A549 (cell line): ENCODE measurements at regions not wholly inside any gene's neighbourhood (a gene's known extent, or its start where the extent isn't known, plus 50 kb on each side); places are given as distances from the start of the nearest gene placed in this dataset.
A peak's percentile ranks its signal among the peaks of the same experiment; 100 is the strongest.
"Not testable (repeated sequence)": the region's sequence is repeated elsewhere in the genome, so short reads cannot be mapped to it uniquely, and the experiment has no call there.

Source experiments
- ATAC-seq, 2 experiments: fragments of 200-7000 bp in 1 of 2; fragments of >200 bp in 1 of 2; cut with Nextera tagmentation in 1 of 2; cut with Tn5 transposase in 1 of 2; 3 replicates each; pipeline versions ENCODE4 v1.8.0 to v1.9.1; 2018 to 2020; ENCODE audit warnings: mild to moderate bottlenecking in 1 of 2, moderate library complexity in 1 of 2
- CTCF ChIA-PET: fragments of 300-600 bp; sonication (Branson Sonifier 250); formaldehyde crosslinking; extraction: SDS; loops from one replicate; lab custom pipeline; 2021; ENCODE audit warnings: antibody characterized with exemption, inconsistent platforms; lab: Yijun Ruan, JAX
- POLR2A ChIA-PET: fragments of 350-600 bp; formaldehyde crosslinking; extraction: SDS; loops from one replicate; lab custom pipeline; 2021; ENCODE audit warnings: antibody characterized with exemption, inconsistent platforms; lab: Yijun Ruan, JAX
- DNase-seq, 2 experiments: peaks; one replicate each; pipeline versions ENCODE4 v3.0.0 to v3.0.0-alpha.2; 2011 to 2016; ENCODE audit warnings: low read depth in 1 of 2, low spot score in 1 of 2
- FAIRE-seq: peaks from 2 replicates; lab custom pipeline; 2011; peaks lifted over from hg19 to GRCh38; lab: Jason Lieb, UNC
- H3K27ac ChIP-seq, 2 experiments: fragments of >200 bp; sonication (Bioruptor Twin); formaldehyde crosslinking; 3 replicates each; pipeline ENCODE4 v1.5.1; 2016 to 2017
- H3K4me1 ChIP-seq: fragments of >200 bp; sonication (Bioruptor Twin); formaldehyde crosslinking; 3 replicates; pipeline ENCODE4 v1.6.1; 2016
- H3K4me2 ChIP-seq: fragments of >200 bp; sonication (Bioruptor Twin); formaldehyde crosslinking; 3 replicates; pipeline ENCODE4 v1.6.1; 2016
- H3K4me3 ChIP-seq: fragments of >200 bp; sonication (Bioruptor Twin); formaldehyde crosslinking; 3 replicates; pipeline ENCODE4 v1.5.1; 2016
- H3K9me3 ChIP-seq: fragments of >200 bp; sonication (Bioruptor Twin); formaldehyde crosslinking; 3 replicates; pipeline ENCODE4 v1.6.1; 2016
- BHLHE40 ChIP-seq: IDR thresholded peaks from 2 replicates; pipeline ENCODE4 v1.6.1; 2012; ENCODE audit warnings: low read depth, low read length, inconsistent platforms
- CBX8 ChIP-seq: fragments of 200-600 bp; sonication (generic); IDR thresholded peaks from 2 replicates; pipeline ENCODE4 v1.6.1; 2016
- CHD2 ChIP-seq: fragments of 150-350 bp; IDR thresholded peaks from 2 replicates; pipeline ENCODE4 v1.6.1; 2014; ENCODE audit warnings: low read length; ENCODE audit not compliant: partially characterized antibody
- CHD4 ChIP-seq: fragments of 200-600 bp; sonication (generic); IDR thresholded peaks from 2 replicates; pipeline ENCODE4 v1.6.1; 2016; ENCODE audit warnings: antibody characterized with exemption, mild to moderate bottlenecking, borderline replicate concordance
- EHMT2 ChIP-seq: fragments of 200-600 bp; sonication (generic); IDR thresholded peaks from 2 replicates; pipeline ENCODE4 v1.6.1; 2016; ENCODE audit warnings: antibody characterized with exemption, low read depth, mild to moderate bottlenecking, moderate library complexity
- FOSB ChIP-seq: fragments of 250-450 bp; sonication (Bioruptor Pico); IDR thresholded peaks from 2 replicates; pipeline ENCODE4 v1.5.0; 2020; ENCODE audit warnings: mild to moderate bottlenecking, moderate library complexity
- FOSL2 ChIP-seq, 2 experiments: fragments of 450-650 bp in 1 of 2; fragments of >200 bp in 1 of 2; sonication (Bioruptor Twin) in 1 of 2; formaldehyde crosslinking; IDR thresholded peaks; 2 replicates each; pipeline versions ENCODE4 v1.5.0 to v1.6.1; 2016 to 2020; ENCODE audit warnings: mild to moderate bottlenecking in 1 of 2, moderate library complexity in 1 of 2
- HDAC2 ChIP-seq: fragments of 200-600 bp; sonication (generic); IDR thresholded peaks from 2 replicates; pipeline ENCODE4 v1.6.1; 2016
- HOXB13 ChIP-seq: fragments of 250-450 bp; sonication (Bioruptor Pico); IDR thresholded peaks from 2 replicates; pipeline ENCODE4 v1.5.0; 2020; ENCODE audit warnings: low read depth, mild to moderate bottlenecking, moderate library complexity
- KDM5A ChIP-seq: fragments of 200-600 bp; sonication (generic); IDR thresholded peaks from 2 replicates; pipeline ENCODE4 v1.6.1; 2016; ENCODE audit warnings: antibody characterized with exemption, mild to moderate bottlenecking
- MYC ChIP-seq: IDR thresholded peaks from 2 replicates; pipeline ENCODE4 v1.6.1; 2012; ENCODE audit warnings: mild to moderate bottlenecking, inconsistent platforms, low read length, improper control_type of control experiment, borderline replicate concordance
- RAD21 ChIP-seq, 2 experiments: fragments of >200 bp in 1 of 2; sonication (Bioruptor Twin) in 1 of 2; formaldehyde crosslinking in 1 of 2; IDR thresholded peaks in 1 of 2; conservative IDR thresholded peaks in 1 of 2; 2 replicates in 1 of 2; 3 replicates in 1 of 2; pipeline ENCODE4 v1.6.1; 2012 to 2018; ENCODE audit warnings: inconsistent platforms in 1 of 2
- RARB ChIP-seq: fragments of 250-450 bp; sonication (Bioruptor Pico); IDR thresholded peaks from 2 replicates; pipeline ENCODE4 v1.8.0; 2021; ENCODE audit warnings: mild to moderate bottlenecking, moderate library complexity
- RFX5 ChIP-seq: fragments of 450-650 bp; IDR thresholded peaks from 2 replicates; pipeline ENCODE4 v1.7.1; 2014; ENCODE audit warnings: antibody characterized with exemption, mild to moderate bottlenecking, moderate library complexity
- RNF2 ChIP-seq: fragments of 200-600 bp; sonication (generic); IDR thresholded peaks from 2 replicates; pipeline ENCODE4 v1.6.1; 2016; ENCODE audit warnings: low read depth, mild to moderate bottlenecking, antibody characterized with exemption, moderate library complexity, borderline replicate concordance
- TFCP2L1 ChIP-seq: fragments of 250-450 bp; sonication (Bioruptor Pico); IDR thresholded peaks from 2 replicates; pipeline ENCODE4 v1.5.0; 2021; ENCODE audit warnings: mild to moderate bottlenecking
- WGBS: methylation state at CpG from one replicate; pipeline ENCODE4 v1.1.6; 2017; ENCODE audit errors: missing lambda C conversion rate; 5-methylcytosine and 5-hydroxymethylcytosine counted together
- TF ChIP-seq, protein P1 (sequence below): fragments of 450-650 bp; IDR thresholded peaks from 2 replicates; pipeline ENCODE4 v1.6.1; 2014; ENCODE audit warnings: antibody characterized with exemption
- TF ChIP-seq, protein P2 (sequence below): fragments of >200 bp; sonication (Bioruptor Twin); formaldehyde crosslinking; IDR thresholded peaks from 3 replicates; pipeline ENCODE4 v1.5.1; 2016

DNA sequence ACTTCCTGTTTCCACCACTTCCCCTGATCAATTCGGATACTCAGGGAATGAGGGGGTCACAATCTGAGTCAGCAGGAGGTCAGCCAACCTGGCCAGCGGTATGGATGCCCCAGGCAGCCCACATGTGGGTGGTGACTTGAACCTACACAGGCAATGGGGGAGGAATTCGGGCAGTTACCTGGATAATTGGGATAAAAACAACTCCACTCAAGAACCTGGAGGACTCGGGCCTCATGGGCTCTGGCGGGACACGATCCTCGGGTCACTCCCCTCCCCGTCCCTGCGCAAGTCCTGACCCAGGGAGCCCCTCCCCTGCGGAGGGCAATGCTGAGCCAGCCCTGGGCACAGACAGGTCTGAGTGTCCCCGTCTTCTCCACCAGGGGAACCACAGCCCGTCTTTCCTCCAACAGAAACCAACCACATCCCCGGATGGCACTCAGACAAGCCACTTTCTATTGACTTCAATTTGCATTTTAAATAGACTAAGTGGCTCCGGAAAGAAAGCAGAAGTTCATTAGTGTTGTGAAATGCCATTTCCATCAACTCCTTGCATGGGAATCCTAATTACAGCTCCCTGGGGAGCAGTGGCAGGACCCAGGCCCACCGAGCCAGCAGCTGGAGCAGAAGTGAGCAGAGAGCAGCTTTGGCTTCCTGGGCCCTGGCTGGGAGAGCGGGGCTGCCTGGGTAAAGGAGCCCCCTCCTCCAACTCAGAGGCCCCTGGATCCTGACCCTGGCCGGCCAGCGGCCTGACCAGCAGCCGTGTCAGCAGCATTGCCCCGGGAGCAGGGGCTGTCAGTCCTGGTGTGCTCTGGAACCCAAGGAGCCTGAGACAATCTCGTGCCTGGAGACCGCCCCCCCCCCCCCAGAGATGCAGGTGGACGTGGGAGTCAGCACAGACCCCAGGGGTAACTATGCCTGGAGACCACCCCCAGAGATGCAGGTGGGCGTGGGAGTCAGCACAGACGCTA is 374.1 kb downstream of the ADGRD1 start:
- Histone ChIP-seq H3K9me3 (no peaks in the 10 kb centered on the region; the same call in 1 of the 3 replicates), H3K4me2 (no peak overlapping the region), H3K4me3 (no peak overlapping the region), H3K27ac (no peak overlapping the region), H3K4me1 (no peaks in the 10 kb centered on the region)
- 55% methylated on average over 24 of the region's 25 CpGs for WGBS
- TF ChIP-seq CHD4 = no peak
- 0 out of 5 replicates have a peak, but pooled peaks of 1 of the 2 experiments have one; percentile 19 for TF ChIP-seq RAD21 (conservative IDR thresholded peaks at IDR 0.05 in 1 of 2, IDR thresholded peaks at IDR 0.05 in 1 of 2)
- ATAC-seq = peak; percentile 55 to 86; a peak in 3 of 6 replicates
- FAIRE-seq = no peak
- ChIA-PET CTCF (no interaction called here), POLR2A (no interaction called here)
- DNase-seq = peak; percentile 18 to 40

DNA sequence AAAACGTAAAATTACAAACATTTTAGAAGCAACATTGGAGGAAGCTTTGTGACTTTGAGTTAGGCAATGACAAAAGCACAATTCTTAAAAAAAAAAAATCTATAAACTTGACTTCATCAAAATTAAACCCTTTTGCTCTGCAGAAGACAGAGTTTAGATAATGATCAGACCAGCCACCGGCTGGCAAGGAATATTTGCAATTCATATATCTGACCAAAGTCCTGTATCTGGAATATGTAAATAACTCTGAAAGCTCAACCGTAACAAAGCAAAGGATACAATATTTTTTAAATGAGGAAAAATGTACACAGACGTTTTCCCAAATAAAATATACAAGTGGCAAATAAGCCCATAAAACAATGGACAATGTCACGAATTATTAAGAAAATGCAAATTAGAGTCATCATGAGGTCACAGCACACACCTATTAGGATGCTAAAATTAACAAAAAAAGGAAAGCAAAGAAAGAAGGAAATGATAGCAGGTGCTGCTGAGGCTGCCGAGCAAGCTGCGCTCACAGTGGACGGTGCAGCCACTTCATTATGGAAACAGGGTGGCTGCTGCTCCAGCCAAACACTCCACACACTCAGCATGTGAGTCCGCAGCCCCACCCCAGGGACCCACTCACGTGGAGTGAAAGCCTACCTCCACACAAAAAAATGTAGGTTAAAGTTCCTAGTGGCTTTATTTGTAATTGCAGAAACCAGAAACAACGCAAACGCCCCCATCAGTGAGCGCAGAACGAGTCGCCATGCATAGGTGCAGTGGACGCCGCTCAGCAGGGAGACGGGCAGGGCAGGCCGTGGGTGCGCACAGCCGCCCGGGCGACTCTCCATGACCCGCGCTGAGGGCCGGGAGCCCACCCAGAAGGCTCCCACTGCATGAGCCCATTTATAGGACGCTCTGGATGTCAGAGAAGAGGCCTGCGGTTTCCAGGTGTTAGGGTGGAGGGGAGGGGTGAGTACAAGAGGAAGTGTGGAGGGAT is 375.4 kb downstream of the ADGRD1 start:
- 62% methylated on average over 28 of the region's 28 CpGs for WGBS
- CTCF ChIA-PET, ATAC-seq, H3K9me3 ChIP-seq, H3K4me2 ChIP-seq, H3K4me1 ChIP-seq, FAIRE-seq, H3K4me3 ChIP-seq, POLR2A ChIA-PET, H3K27ac ChIP-seq, DNase-seq: not testable (repeated sequence)

DNA sequence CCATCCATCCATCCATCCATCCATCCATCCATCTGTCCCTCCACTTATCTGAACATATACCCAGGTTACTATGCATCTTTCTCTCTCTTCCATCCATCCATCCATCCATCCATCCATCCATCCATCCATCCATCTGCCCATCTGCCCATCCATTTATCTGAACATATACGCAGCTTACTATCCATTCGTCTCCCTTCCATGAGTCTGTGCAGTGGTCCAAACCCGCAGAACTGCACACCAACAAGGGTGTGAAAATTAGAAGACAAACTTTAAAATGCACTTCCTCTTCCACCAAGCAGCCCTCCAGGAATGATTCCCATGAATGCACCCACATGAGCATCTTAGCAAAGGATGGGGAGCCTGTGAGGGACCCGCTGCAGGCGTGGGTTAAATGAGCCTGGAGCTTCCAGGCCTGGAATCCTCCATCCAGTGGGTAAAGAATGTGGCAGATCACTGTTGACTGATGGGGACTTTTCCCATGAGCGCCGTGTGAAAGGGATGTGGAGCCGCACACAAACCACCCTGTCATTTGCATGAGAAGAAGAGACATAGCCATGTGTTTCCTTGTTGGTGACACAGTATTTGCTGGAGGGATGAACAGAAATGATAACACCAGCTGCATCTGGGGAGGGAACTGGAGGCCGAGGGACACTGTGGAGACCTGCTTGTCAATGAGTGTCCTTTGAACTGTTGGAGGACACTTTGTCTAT is 376.6 kb downstream of the ADGRD1 start:
- FAIRE-seq (no peak), DNase-seq (no peak), ATAC-seq (no peak)
- H3K4me3 ChIP-seq = no peak overlapping the region
- H3K4me1 ChIP-seq = no peaks in the 10 kb centered on the region
- no peaks in the 10 kb centered on the region; the same call in 2 of the 3 replicates for H3K9me3 ChIP-seq
- no peak for TF ChIP-seq TFCP2L1
- TF ChIP-seq RFX5 = no peak
- no peak for TF ChIP-seq HDAC2
- TF ChIP-seq FOSB (CRISPR knock-in tag) = no peak
- ChIA-PET POLR2A (no interaction called here), CTCF (interaction anchor here (1.0 kb wide), 1 partner anchor 14 kb away, joined by 3 read pairs; no protein-coding TSS in a partner anchor)
- no peak overlapping the region for H3K27ac ChIP-seq
- H3K4me2 ChIP-seq = no peak overlapping the region
- WGBS = 60% methylated on average over 9 of the region's 9 CpGs

- no peak for FAIRE-seq
- TF ChIP-seq TFCP2L1 (no peak), KDM5A (no peak), RARB (CRISPR knock-in tag) (no peak), CHD2 (no peak), HOXB13 (CRISPR knock-in tag) (no peak), MYC (no peak), FOSL2 (IDR thresholded peaks at IDR 0.05) (no peak), FOSL2 (CRISPR knock-in tag; IDR thresholded peaks at IDR 0.05) (no peak), BHLHE40 (no peak), CBX8 (no peak), HDAC2 (no peak), EHMT2 (no peak), RNF2 (no peak)
- TF ChIP-seq, protein P1, sequence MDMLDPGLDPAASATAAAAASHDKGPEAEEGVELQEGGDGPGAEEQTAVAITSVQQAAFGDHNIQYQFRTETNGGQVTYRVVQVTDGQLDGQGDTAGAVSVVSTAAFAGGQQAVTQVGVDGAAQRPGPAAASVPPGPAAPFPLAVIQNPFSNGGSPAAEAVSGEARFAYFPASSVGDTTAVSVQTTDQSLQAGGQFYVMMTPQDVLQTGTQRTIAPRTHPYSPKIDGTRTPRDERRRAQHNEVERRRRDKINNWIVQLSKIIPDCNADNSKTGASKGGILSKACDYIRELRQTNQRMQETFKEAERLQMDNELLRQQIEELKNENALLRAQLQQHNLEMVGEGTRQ = no peak
- TF ChIP-seq, protein P2, sequence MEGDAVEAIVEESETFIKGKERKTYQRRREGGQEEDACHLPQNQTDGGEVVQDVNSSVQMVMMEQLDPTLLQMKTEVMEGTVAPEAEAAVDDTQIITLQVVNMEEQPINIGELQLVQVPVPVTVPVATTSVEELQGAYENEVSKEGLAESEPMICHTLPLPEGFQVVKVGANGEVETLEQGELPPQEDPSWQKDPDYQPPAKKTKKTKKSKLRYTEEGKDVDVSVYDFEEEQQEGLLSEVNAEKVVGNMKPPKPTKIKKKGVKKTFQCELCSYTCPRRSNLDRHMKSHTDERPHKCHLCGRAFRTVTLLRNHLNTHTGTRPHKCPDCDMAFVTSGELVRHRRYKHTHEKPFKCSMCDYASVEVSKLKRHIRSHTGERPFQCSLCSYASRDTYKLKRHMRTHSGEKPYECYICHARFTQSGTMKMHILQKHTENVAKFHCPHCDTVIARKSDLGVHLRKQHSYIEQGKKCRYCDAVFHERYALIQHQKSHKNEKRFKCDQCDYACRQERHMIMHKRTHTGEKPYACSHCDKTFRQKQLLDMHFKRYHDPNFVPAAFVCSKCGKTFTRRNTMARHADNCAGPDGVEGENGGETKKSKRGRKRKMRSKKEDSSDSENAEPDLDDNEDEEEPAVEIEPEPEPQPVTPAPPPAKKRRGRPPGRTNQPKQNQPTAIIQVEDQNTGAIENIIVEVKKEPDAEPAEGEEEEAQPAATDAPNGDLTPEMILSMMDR = no peak
- ChIA-PET POLR2A (no interaction called here), CTCF (interaction anchor here (1.0 kb wide), 1 partner anchor 13 kb away, joined by 3 read pairs; no protein-coding TSS in a partner anchor)
- no peak overlapping the region for H3K4me2 ChIP-seq
- DNase-seq = no peak
- ATAC-seq = no peak
- WGBS = 44% methylated on average over 2 of the region's 2 CpGs
- no peaks in the 10 kb centered on the region for H3K4me1 ChIP-seq
- H3K27ac ChIP-seq = no peak overlapping the region
- H3K4me3 ChIP-seq = no peak overlapping the region
- H3K9me3 ChIP-seq = no peaks in the 10 kb centered on the region
Observed at GRCh38 chr12:131331148-131331750, 377.5 kb downstream of the ADGRD1 start.
